Caco-2 (cell line): ENCODE measurements at regions not wholly inside any gene's neighbourhood (a gene's known extent, or its start where the extent isn't known, plus 50 kb on each side); places are given as distances from the start of the nearest gene placed in this dataset.

ENCODE experiments used
- BruUV-seq: library from RNA; stranded (reverse); fragments of 400-500 nt; replicated peaks from 2 replicates; lab custom pipeline; 2021; lab: Mats Ljungman, UMichigan
- CTCF ChIA-PET: fragments of 300-600 bp; sonication (Branson Sonifier 250); formaldehyde crosslinking; loops from one replicate; lab custom pipeline; 2022; ENCODE audit warnings: antibody characterized with exemption; lab: Charles Lee
- POLR2A ChIA-PET: fragments of 300-600 bp; sonication (Branson Sonifier 250); formaldehyde crosslinking; loops from one replicate; lab custom pipeline; 2022; ENCODE audit warnings: antibody characterized with exemption; lab: Charles Lee
- DNase-seq, 2 experiments: peaks; one replicate each; pipeline versions ENCODE4 v3.0.0 to v3.0.0-alpha.2; 2020 to 2022
- H3K27me3 ChIP-seq: replicated peaks from 2 replicates; pipeline ENCODE4 v1.6.0; 2011; ENCODE audit warnings: low read length; ENCODE audit not compliant: control insufficient read depth, insufficient read depth
- H3K36me3 ChIP-seq: 2 replicates; pipeline ENCODE4 v1.5.1; 2011; ENCODE audit warnings: low read length; ENCODE audit not compliant: control insufficient read depth, insufficient read depth
- H3K4me1 ChIP-seq: fragments of 250-450 bp; sonication (Bioruptor Pico); 2 replicates; pipeline ENCODE4 v1.5.1; 2020; ENCODE audit warnings: mild to moderate bottlenecking
- H3K4me3 ChIP-seq: 2 replicates; pipeline ENCODE4 v1.5.1; 2011; ENCODE audit warnings: low read depth, mild to moderate bottlenecking, control low read depth, low read length
- H3K9me3 ChIP-seq: fragments of 250-450 bp; sonication (Bioruptor Pico); 2 replicates; pipeline ENCODE4 v1.5.1; 2020; ENCODE audit warnings: mild to moderate bottlenecking, moderate library complexity
- H3K27ac Mint-ChIP-seq: one replicate; pipeline ENCODE4 v1.8.0; 2022; ENCODE audit warnings: mixed read lengths; ENCODE audit not compliant: unreplicated experiment
- H3K27me3 Mint-ChIP-seq: one replicate; pipeline ENCODE4 v1.8.0; 2022; ENCODE audit warnings: mixed read lengths; ENCODE audit not compliant: insufficient read depth, unreplicated experiment
- H3K36me3 Mint-ChIP-seq: one replicate; pipeline ENCODE4 v1.8.0; 2022; ENCODE audit warnings: mild to moderate bottlenecking, mixed read lengths; ENCODE audit not compliant: insufficient read depth, unreplicated experiment
- H3K4me1 Mint-ChIP-seq: one replicate; pipeline ENCODE4 v1.8.0; 2022; ENCODE audit warnings: low read depth, mixed read lengths; ENCODE audit not compliant: unreplicated experiment
- H3K4me3 Mint-ChIP-seq: one replicate; pipeline ENCODE4 v1.8.0; 2022; ENCODE audit warnings: mild to moderate bottlenecking, moderate library complexity, mixed read lengths; ENCODE audit not compliant: unreplicated experiment
- H3K9me3 Mint-ChIP-seq: one replicate; pipeline ENCODE4 v1.8.0; 2022; ENCODE audit warnings: mixed read lengths; ENCODE audit not compliant: unreplicated experiment
- CTCF ChIP-seq, 2 experiments: fragments of 200-600 bp in 1 of 2; IDR thresholded peaks; 1 replicate in 1 of 2; 2 replicates in 1 of 2; pipeline versions ENCODE4 v1.5.1 to v1.8.0; 2011 to 2022; ENCODE audit warnings: antibody characterized with exemption in 1 of 2, control low read depth in 1 of 2, inconsistent platforms in 1 of 2, low read depth in 1 of 2, low read length in 1 of 2, mild to moderate bottlenecking in 1 of 2, moderate library complexity in 1 of 2; ENCODE audit not compliant: insufficient read depth in 1 of 2, severe bottlenecking in 1 of 2, unreplicated experiment in 1 of 2
- intact Hi-C: fragments of 100-400 bp; cut with micrococcal nuclease; formaldehyde crosslinking; loops from one replicate; pipeline ENCODE4 v1.10.0; 2022; ENCODE audit not compliant: unreplicated experiment

GRCh38 chrX:139192386-139192961 is 338.1 kb upstream of the F9 start:
- Histone ChIP-seq H3K27me3 (no peaks in the 10 kb centered on the region), H3K36me3 (no peaks in the 10 kb centered on the region), H3K4me1 (no peaks in the 10 kb centered on the region), H3K4me3 (no peak overlapping the region), H3K9me3 (no peaks in the 10 kb centered on the region)
- ChIA-PET POLR2A (no interaction called here), CTCF (no interaction called here)
- no peak for TF ChIP-seq CTCF (IDR thresholded peaks at IDR 0.05; ENCODE audit: insufficient read depth in 1 of 2, low read depth in 1 of 2, low read length in 1 of 2, severe bottlenecking in 1 of 2, unreplicated experiment in 1 of 2)
- no peaks in the 10 kb centered on the region for H3K9me3 Mint-ChIP-seq
- intact Hi-C loops = no loop called here
- DNase-seq = no peak
- BruUV-seq = no TSS peak
- no peaks in the 10 kb centered on the region for H3K27me3 Mint-ChIP-seq
- H3K36me3 Mint-ChIP-seq = no peaks in the 10 kb centered on the region
- no peaks in the 10 kb centered on the region for H3K4me1 Mint-ChIP-seq
- no peak overlapping the region for H3K27ac Mint-ChIP-seq
- H3K4me3 Mint-ChIP-seq = no peak overlapping the region

GRCh38 chrX:139191746-139192385 is 338.7 kb upstream of the F9 start:
- CTCF ChIA-PET = no interaction called here
- no peaks in the 10 kb centered on the region for H3K9me3 ChIP-seq
- DNase-seq = no peak
- no peaks in the 10 kb centered on the region for H3K36me3 ChIP-seq
- H3K4me1 ChIP-seq = no peaks in the 10 kb centered on the region
- H3K9me3 Mint-ChIP-seq = no peaks in the 10 kb centered on the region
- no TSS peak for BruUV-seq
- no peaks in the 10 kb centered on the region for H3K36me3 Mint-ChIP-seq
- POLR2A ChIA-PET = no interaction called here
- H3K27me3 ChIP-seq = no peaks in the 10 kb centered on the region
- TF ChIP-seq CTCF (IDR thresholded peaks at IDR 0.05; ENCODE audit: insufficient read depth in 1 of 2, low read depth in 1 of 2, low read length in 1 of 2, severe bottlenecking in 1 of 2, unreplicated experiment in 1 of 2) = no peak
- H3K4me3 ChIP-seq = no peak overlapping the region
- no peaks in the 10 kb centered on the region for H3K27me3 Mint-ChIP-seq
- no peak overlapping the region for H3K27ac Mint-ChIP-seq
- H3K4me3 Mint-ChIP-seq = no peak overlapping the region
- no peaks in the 10 kb centered on the region for H3K4me1 Mint-ChIP-seq
- intact Hi-C loops = no loop called here

GRCh38 chrX:139191286-139191685 is 339.3 kb upstream of the F9 start:
- no peak overlapping the region for H3K4me3 Mint-ChIP-seq
- H3K27me3 Mint-ChIP-seq = no peaks in the 10 kb centered on the region
- no peak overlapping the region for H3K27ac Mint-ChIP-seq
- H3K36me3 ChIP-seq = no peaks in the 10 kb centered on the region
- ChIA-PET CTCF (no interaction called here), POLR2A (no interaction called here)
- H3K9me3 ChIP-seq = no peaks in the 10 kb centered on the region
- DNase-seq = no peak
- no peaks in the 10 kb centered on the region for H3K36me3 Mint-ChIP-seq
- no peaks in the 10 kb centered on the region for H3K4me1 Mint-ChIP-seq
- no peak overlapping the region for H3K4me3 ChIP-seq
- no TSS peak for BruUV-seq
- H3K9me3 Mint-ChIP-seq = no peaks in the 10 kb centered on the region
- intact Hi-C loops = no loop called here
- H3K4me1 ChIP-seq = no peaks in the 10 kb centered on the region
- no peak for TF ChIP-seq CTCF (IDR thresholded peaks at IDR 0.05; ENCODE audit: insufficient read depth in 1 of 2, low read depth in 1 of 2, low read length in 1 of 2, severe bottlenecking in 1 of 2, unreplicated experiment in 1 of 2)
- no peaks in the 10 kb centered on the region for H3K27me3 ChIP-seq
